Activated T-helper 17 cell treated with anti-CD3 and anti-CD28 coated beads, Interleukin-2, amount 50 U/mL, for 72 hours (primary cell): ENCODE measurements at regions not wholly inside any gene's neighbourhood (a gene's known extent, or its start where the extent isn't known, plus 50 kb on each side); places are given as distances from the start of the nearest gene placed in this dataset.

Source experiments
- ATAC-seq: fragments of 150-1000 bp; cut with Tn5 transposase; replicated peaks from 2 replicates; pipeline ENCODE4 v1.10.0; 2021; ENCODE audit warnings: mild to moderate bottlenecking, moderate library complexity
- H3K27ac Mint-ChIP-seq: one replicate; pipeline ENCODE4 v1.8.0; 2022; ENCODE audit warnings: mixed read lengths
- H3K27me3 Mint-ChIP-seq: one replicate; pipeline ENCODE4 v1.8.0; 2022; ENCODE audit warnings: mixed read lengths
- H3K36me3 Mint-ChIP-seq: one replicate; pipeline ENCODE4 v1.8.0; 2022; ENCODE audit warnings: low read depth, mild to moderate bottlenecking, mixed read lengths
- H3K4me1 Mint-ChIP-seq: one replicate; pipeline ENCODE4 v1.8.0; 2022; ENCODE audit warnings: mixed read lengths
- H3K4me3 Mint-ChIP-seq: one replicate; pipeline ENCODE4 v1.8.0; 2022; ENCODE audit warnings: mild to moderate bottlenecking, mixed read lengths
- H3K9me3 Mint-ChIP-seq: one replicate; pipeline ENCODE4 v1.8.0; 2022; ENCODE audit warnings: mixed read lengths

DNA sequence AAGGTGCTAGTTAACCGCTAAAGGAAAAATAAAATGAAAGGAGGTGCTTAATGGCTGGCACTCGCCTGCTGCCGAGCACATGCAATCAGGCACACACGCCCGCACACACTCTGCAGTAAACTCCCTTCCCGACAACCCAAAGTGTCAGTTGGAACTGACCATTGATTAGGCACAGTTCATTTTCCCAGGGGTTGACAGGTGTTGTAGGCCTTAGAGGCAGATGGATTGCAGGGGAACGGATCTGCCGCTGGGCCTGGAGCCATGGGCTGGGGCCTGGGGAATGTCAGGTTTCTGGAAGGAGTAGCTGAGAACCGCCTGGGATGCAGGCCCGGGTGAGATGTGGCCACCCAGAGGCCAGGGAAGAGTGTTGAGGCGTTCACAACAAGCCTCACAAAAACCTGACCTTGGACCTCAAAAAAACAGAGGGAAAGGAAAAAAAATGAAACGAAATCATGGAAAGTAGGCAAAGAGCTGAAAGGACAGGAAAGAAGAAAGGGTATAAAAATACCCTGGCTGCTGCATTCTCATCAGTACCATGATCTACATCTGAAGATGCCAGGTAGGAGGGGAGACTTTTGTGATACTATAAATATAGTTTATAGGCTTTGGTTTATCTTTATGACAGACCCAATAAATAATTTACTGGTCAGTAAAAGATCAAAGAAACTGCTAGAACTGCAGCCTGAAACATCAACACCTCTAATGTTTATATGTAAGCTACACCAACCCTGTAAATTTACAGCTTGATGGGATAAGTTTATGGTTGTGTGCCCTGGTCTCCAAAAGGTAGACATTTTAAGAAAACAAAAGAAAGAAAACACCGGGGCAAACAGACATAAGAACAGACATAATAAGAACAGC, 313.4 kb downstream of the BUD13 start:
- no peak for ATAC-seq
- no peak overlapping the region for H3K4me3 Mint-ChIP-seq

DNA sequence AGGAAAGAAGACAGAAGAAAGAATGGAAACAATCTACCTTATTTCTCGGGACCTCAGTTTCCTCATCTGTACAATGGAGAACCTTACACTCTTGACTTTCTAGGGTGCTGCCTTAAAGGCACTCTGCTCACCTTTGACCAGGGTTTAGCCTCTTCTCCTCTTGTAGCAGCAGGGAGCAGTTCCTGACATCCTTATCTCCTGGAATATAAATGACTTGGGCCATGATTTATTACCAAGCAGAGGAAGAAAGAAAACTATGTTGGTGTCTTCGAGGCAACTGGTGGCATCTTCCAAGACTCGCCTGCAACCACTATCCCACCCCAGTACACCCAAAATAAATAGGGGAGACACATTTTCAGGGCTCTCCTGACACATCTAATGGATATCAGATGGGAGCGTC, 314.2 kb downstream of the BUD13 start:
- no peak overlapping the region for H3K4me3 Mint-ChIP-seq
- H3K4me1 Mint-ChIP-seq: no peaks in the 10 kb centered on the region
- H3K9me3 Mint-ChIP-seq: no peaks in the 10 kb centered on the region
- ATAC-seq: no peak
- H3K27ac Mint-ChIP-seq: no peak overlapping the region
- H3K27me3 Mint-ChIP-seq: peaks cover 26% of the 10 kb centered on the region
- no peaks in the 10 kb centered on the region for H3K36me3 Mint-ChIP-seq

More for the DNA sequence above, 313.4 kb downstream of the BUD13 start:
- Mint-ChIP-seq H3K9me3 (no peaks in the 10 kb centered on the region), H3K36me3 (no peaks in the 10 kb centered on the region), H3K27me3 (peaks cover 26% of the 10 kb centered on the region), H3K27ac (no peak overlapping the region), H3K4me1 (no peaks in the 10 kb centered on the region)

GRCh38 chr11:116457336-116458007, 315.3 kb downstream of the BUD13 start:
- Mint-ChIP-seq H3K27me3 (peaks cover 24% of the 10 kb centered on the region), H3K9me3 (no peaks in the 10 kb centered on the region), H3K4me1 (no peaks in the 10 kb centered on the region), H3K36me3 (no peaks in the 10 kb centered on the region), H3K27ac (no peak overlapping the region), H3K4me3 (no peak overlapping the region)
- no peak for ATAC-seq

DNA sequence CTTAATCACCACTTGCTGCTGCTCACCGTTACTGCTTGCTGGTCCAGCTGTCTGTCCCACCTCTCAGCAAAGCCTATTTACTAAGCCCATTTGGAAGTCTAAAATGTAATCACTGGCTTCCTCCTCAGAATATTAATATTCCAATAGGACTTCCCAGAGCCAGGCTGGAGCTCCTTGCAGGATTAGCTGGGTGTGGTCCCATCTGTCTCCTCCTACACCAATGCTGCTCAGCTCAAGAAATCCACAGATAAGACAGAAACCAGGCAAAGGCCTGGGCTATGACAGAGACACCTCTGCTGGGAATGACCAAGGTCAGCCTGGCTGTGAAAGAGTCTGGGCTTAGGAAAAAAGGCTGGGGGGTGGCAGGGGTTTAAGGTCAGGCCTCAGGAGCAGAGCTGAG, 317.8 kb downstream of the BUD13 start:
- Mint-ChIP-seq H3K4me1 (no peaks in the 10 kb centered on the region), H3K36me3 (no peaks in the 10 kb centered on the region), H3K9me3 (peaks cover 4% of the 10 kb centered on the region), H3K27ac (no peak overlapping the region), H3K4me3 (no peak overlapping the region), H3K27me3 (peaks cover 23% of the 10 kb centered on the region)
- no peak for ATAC-seq

DNA sequence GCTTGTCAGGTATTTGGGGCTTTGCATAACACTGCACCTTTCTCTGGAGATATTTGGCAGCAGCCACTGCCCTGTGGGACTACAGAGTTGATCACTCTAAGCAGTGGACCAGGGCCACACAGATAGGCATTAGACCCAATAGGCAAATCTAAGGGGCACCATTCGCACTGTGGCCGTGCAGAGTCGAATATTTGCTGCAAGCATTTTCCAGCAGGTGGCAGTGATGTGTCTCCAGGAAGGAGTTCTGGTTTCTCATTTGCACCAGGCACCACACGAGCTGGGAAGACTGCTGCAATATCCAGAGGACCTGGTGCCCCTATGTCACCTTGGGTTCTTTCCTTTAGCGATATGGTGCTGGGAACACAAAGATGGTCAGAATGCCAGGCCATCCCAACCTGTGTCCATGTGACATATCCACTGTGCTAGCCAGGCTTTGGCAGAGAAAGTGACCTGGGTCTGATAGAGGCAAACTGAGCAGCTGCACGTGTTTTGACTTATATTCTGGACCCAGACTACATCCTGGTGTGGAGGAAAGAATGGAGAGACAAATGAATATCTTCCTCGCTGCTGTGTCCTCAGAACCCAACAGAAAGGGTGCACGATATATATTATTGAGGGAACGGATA, 318.7 kb downstream of the BUD13 start:
- Mint-ChIP-seq H3K9me3 (peaks cover 4% of the 10 kb centered on the region), H3K27me3 (peaks cover 18% of the 10 kb centered on the region), H3K4me3 (no peak overlapping the region), H3K4me1 (no peaks in the 10 kb centered on the region), H3K36me3 (no peaks in the 10 kb centered on the region), H3K27ac (no peak overlapping the region)
- no peak for ATAC-seq

- H3K4me3 Mint-ChIP-seq: no peak overlapping the region
- H3K27ac Mint-ChIP-seq: no peak overlapping the region
- no peaks in the 10 kb centered on the region for H3K4me1 Mint-ChIP-seq
- no peaks in the 10 kb centered on the region for H3K36me3 Mint-ChIP-seq
- H3K9me3 Mint-ChIP-seq: peaks cover 4% of the 10 kb centered on the region
- H3K27me3 Mint-ChIP-seq: peaks cover 8% of the 10 kb centered on the region
- no peak for ATAC-seq
Observed at GRCh38 chr11:116452461-116452860, 320.3 kb downstream of the BUD13 start.

DNA sequence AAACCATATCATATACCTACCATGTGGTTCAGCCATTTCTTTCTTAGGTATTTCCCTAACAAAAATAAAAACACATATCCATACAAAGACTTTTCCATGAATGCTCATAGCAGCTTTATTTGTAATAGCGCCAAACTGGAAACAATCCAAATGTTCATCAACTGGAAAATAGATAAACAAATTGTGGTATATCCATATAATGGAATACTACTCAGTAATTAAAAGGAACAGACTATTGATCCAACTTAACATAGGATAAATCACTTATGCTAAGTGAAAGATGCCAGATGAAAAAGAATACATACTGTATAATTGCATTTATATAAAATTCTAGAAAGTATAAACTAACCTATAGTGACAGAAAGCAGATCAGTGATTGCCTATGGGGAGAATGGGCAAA, 323.3 kb downstream of the BUD13 start:
- ATAC-seq: no peak
- Mint-ChIP-seq H3K36me3 (no peaks in the 10 kb centered on the region), H3K27me3 (peaks cover 19% of the 10 kb centered on the region), H3K9me3 (peaks cover 4% of the 10 kb centered on the region), H3K4me1 (no peaks in the 10 kb centered on the region), H3K27ac (no peak overlapping the region), H3K4me3 (no peak overlapping the region)

GRCh38 chr11:116446048-116446941, 326.5 kb downstream of the BUD13 start:
- Mint-ChIP-seq H3K4me1 (no peaks in the 10 kb centered on the region), H3K9me3 (no peaks in the 10 kb centered on the region), H3K36me3 (no peaks in the 10 kb centered on the region), H3K27me3 (peaks cover 21% of the 10 kb centered on the region), H3K4me3 (no peak overlapping the region), H3K27ac (no peak overlapping the region)
- no peak for ATAC-seq

DNA sequence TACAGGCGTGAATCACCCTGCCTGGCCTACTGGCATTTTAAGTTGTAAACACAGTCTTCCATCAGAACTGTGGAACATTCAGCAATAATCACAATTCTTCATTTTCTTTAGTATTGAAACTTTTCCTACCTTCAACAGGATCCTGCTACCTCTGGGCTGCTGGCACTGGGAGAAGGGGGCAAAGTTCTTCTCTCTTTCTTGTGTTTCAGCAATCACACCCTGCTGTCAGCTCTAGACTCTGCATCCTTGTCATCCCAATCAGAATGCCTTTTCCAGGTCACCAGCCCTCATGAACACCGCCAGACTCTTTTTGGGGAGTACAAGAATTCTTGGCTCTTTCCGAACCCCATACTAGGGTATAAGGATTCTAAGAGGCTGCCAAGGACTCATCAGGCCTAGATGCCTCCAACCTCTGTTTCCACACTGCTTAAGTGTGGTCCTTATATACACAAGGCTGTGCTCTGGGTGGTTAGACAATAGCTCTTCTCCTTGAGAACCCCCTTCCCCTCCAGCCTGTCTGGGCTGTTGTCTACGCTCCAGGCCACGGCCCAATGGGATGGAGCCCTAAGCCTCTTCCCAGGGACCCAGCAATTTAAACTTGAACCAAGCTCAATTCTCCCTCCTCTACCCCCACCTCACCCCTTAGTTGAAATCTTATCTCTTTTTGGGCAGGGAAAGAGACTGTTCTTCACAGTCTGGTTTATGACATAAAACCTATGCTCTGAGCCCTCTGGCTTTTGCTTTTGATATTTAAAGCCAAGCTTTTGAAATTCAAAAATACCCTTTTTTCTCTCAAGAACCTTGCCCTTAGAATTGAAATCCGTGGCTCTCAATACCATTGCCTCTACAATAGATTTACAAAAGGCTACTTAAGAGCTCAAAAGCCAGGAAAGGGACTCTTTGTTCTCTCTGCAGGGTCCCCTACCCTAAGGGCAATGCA, 327.4 kb downstream of the BUD13 start:
- H3K36me3 Mint-ChIP-seq: no peaks in the 10 kb centered on the region
- no peak overlapping the region for H3K4me3 Mint-ChIP-seq
- H3K9me3 Mint-ChIP-seq: peaks cover 2% of the 10 kb centered on the region
- H3K4me1 Mint-ChIP-seq: no peaks in the 10 kb centered on the region
- no peak for ATAC-seq
- peaks cover 21% of the 10 kb centered on the region for H3K27me3 Mint-ChIP-seq
- no peak overlapping the region for H3K27ac Mint-ChIP-seq

DNA sequence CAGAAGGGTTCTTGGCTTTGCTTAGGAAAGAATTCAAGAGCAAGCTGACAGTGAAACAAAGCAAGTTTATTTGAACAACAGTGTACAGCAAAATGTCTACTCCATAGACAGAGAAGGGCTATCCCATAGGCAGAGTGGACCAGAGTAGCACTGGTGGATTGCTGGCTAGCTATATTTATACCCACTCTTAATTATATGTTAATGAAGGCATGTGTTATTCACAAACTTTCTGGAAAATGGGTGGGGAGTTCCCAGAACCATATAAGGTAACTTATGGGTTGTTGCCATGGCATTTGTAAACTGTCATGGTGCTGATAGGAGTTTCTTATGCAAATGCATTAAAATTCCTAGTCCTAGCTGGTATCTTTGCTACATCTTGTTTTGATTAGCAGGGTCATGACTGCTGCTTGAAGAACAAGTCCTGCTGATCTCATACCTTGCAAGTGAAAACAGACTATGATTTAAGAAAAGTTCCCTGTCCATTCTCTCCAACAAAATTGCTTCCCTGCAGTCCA, 330.5 kb downstream of the BUD13 start:
- Mint-ChIP-seq H3K36me3 (no peaks in the 10 kb centered on the region), H3K27ac (no peak overlapping the region), H3K27me3 (peaks cover 29% of the 10 kb centered on the region), H3K4me3 (no peak overlapping the region), H3K9me3 (peaks cover 3% of the 10 kb centered on the region), H3K4me1 (no peaks in the 10 kb centered on the region)
- ATAC-seq: no peak

DNA sequence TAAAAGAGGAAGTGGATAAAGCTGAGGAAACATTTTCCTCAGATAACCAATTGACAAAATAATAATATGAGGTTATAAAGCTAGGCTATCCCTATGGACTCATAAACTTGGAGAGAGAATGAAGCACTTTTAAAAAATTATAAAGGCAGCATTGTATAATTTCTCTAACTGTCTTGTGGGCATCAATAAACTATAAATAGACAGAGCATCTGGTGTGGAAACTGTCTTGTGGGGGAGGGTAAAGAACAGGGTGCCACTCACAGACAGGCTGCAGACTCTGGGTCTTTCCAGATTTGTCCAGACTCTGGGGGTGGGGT, 333.5 kb downstream of the BUD13 start:
- no peaks in the 10 kb centered on the region for H3K4me1 Mint-ChIP-seq
- no peaks in the 10 kb centered on the region for H3K36me3 Mint-ChIP-seq
- no peak overlapping the region for H3K27ac Mint-ChIP-seq
- H3K9me3 Mint-ChIP-seq: peaks cover 3% of the 10 kb centered on the region
- no peak for ATAC-seq
- no peak overlapping the region for H3K4me3 Mint-ChIP-seq
- peaks cover 27% of the 10 kb centered on the region for H3K27me3 Mint-ChIP-seq

GRCh38 chr11:116438651-116439360, 334.0 kb downstream of the BUD13 start:
- Mint-ChIP-seq H3K27me3 (peaks cover 24% of the 10 kb centered on the region), H3K4me1 (no peaks in the 10 kb centered on the region), H3K36me3 (no peaks in the 10 kb centered on the region), H3K9me3 (peaks cover 3% of the 10 kb centered on the region), H3K4me3 (no peak overlapping the region), H3K27ac (no peak overlapping the region)
- ATAC-seq: no peak

GRCh38 chr11:116434986-116435385, 337.8 kb downstream of the BUD13 start:
- Mint-ChIP-seq H3K9me3 (no peaks in the 10 kb centered on the region), H3K4me1 (no peaks in the 10 kb centered on the region), H3K36me3 (no peaks in the 10 kb centered on the region), H3K27me3 (peaks cover 22% of the 10 kb centered on the region), H3K4me3 (no peak overlapping the region), H3K27ac (no peak overlapping the region)
- ATAC-seq: no peak
